Pancreas (tissue), 10 donors: ENCODE measurements at regions not wholly inside any gene's neighbourhood (a gene's known extent, or its start where the extent isn't known, plus 50 kb on each side); places are given as distances from the start of the nearest gene placed in this dataset.
A peak's percentile ranks its signal among the peaks of the same experiment; 100 is the strongest.

Experiments
- ATAC-seq, 4 donors: fragments of 200-7000 bp; cut with Tn5 transposase; one replicate each; pipeline versions ENCODE4 v1.8.0 to v1.9.1; 2020; ENCODE audit warnings: mild to moderate bottlenecking in 4 of 4, moderate library complexity in 4 of 4
- DNase-seq, 6 donors: peaks; one replicate each; pipeline ENCODE4 v3.0.0-alpha.2; 2020
- FAIRE-seq: peaks from 2 replicates; lab custom pipeline; 2012; peaks lifted over from hg19 to GRCh38; lab: Jason Lieb, UNC
- H3K27ac ChIP-seq, 4 donors: fragments of 200-600 bp; sonication (generic); 1 replicate in 3 of 4; 2 replicates in 1 of 4; pipeline versions ENCODE4 v1.5.0 to v1.8.0; 2020
- H3K27me3 ChIP-seq, 4 donors: fragments of 200-600 bp; one replicate each; pipeline ENCODE4 v1.8.0; 2021
- H3K36me3 ChIP-seq, 3 donors: fragments of 200-600 bp; sonication (generic) in 1 of 3; one replicate each; pipeline versions ENCODE4 v1.5.0 to v1.8.0; 2020 to 2021
- H3K4me1 ChIP-seq, 3 donors: fragments of 200-600 bp; one replicate each; pipeline ENCODE4 v1.8.0; 2021
- H3K4me3 ChIP-seq, 4 donors: fragments of 200-600 bp; sonication (generic) in 2 of 4; one replicate each; pipeline versions ENCODE4 v1.5.0 to v1.8.0; 2020 to 2021
- H3K9me3 ChIP-seq, 4 donors: fragments of 200-600 bp; one replicate each; pipeline ENCODE4 v1.8.0; 2021
- WGBS, 2 donors: extraction: QIAGEN DNeasy Blood & Tissue Kit; methylation state at CpG; one replicate each; pipeline ENCODE4 v1.1.7; 2013; 5-methylcytosine and 5-hydroxymethylcytosine counted together
- intact Hi-C, 3 donors: fragments of 100-400 bp; cut with DNase I; formaldehyde crosslinking; loops; one replicate each; pipeline versions ENCODE4 v1.11.1 to v1.14.2; 2022
- TF ChIP-seq, protein P1 (sequence below), 4 donors: fragments of 200-600 bp; sonication (generic) in 3 of 4; IDR thresholded peaks; one replicate each; pipeline versions ENCODE4 v1.5.0 to v1.8.0; 2021; ENCODE audit warnings: antibody characterized with exemption in 4 of 4
- donor health status: healthy with polysubstance abuse.
- donor health status: DM: no; HTN: no; CAD: no; lungs with moderate emphysema.
- donor health status: DM: no; HTN: no; CAD: no.
- donor health status: control.
- donor health status: control.
- donor health status: Bipolar disorder and iron deficiency.
- donor health status: DM: yes; HTN: yes; CAD: no.
- donor health status: DM: no; HTN: no; CAD: no.
- donor health status: DM: no; HTN: no; CAD: no.
- donor health status: DM: yes; HTN: yes; CAD: no.

DNA sequence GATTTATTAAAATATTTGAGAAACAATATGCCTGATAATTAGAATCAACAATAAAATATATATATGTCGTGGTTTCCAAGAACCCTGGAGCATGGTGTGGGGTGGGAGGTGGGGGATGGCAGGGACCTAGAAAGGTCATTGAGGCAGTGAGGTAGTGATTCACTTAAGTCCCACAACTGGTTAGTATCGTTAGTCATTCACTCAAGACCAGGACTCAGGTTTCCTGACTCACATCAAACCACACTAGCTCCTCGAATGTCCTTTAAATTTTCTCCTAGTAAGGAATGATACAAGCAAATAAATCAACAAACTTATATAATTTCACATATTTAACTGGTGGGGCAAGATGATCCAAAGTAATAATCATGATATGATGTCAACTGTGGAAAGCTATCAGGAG, 158.8 kb upstream of the AADAT start:
- Histone ChIP-seq H3K9me3 (no peaks in the 10 kb centered on the region), H3K4me3 (no peak overlapping the region), H3K27me3 (no peaks in the 10 kb centered on the region), H3K27ac (no peak overlapping the region), H3K4me1 (no peaks in the 10 kb centered on the region), H3K36me3 (no peaks in the 10 kb centered on the region)
- intact Hi-C loops: no loop called here
- TF ChIP-seq, protein P1, sequence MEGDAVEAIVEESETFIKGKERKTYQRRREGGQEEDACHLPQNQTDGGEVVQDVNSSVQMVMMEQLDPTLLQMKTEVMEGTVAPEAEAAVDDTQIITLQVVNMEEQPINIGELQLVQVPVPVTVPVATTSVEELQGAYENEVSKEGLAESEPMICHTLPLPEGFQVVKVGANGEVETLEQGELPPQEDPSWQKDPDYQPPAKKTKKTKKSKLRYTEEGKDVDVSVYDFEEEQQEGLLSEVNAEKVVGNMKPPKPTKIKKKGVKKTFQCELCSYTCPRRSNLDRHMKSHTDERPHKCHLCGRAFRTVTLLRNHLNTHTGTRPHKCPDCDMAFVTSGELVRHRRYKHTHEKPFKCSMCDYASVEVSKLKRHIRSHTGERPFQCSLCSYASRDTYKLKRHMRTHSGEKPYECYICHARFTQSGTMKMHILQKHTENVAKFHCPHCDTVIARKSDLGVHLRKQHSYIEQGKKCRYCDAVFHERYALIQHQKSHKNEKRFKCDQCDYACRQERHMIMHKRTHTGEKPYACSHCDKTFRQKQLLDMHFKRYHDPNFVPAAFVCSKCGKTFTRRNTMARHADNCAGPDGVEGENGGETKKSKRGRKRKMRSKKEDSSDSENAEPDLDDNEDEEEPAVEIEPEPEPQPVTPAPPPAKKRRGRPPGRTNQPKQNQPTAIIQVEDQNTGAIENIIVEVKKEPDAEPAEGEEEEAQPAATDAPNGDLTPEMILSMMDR (IDR thresholded peaks at IDR 0.05): no peak
- DNase-seq: no peak
- no peak for ATAC-seq
- WGBS, 2 donors: 75 to 87% methylated on average over 3 of the region's 3 CpGs
- FAIRE-seq: no peak

DNA sequence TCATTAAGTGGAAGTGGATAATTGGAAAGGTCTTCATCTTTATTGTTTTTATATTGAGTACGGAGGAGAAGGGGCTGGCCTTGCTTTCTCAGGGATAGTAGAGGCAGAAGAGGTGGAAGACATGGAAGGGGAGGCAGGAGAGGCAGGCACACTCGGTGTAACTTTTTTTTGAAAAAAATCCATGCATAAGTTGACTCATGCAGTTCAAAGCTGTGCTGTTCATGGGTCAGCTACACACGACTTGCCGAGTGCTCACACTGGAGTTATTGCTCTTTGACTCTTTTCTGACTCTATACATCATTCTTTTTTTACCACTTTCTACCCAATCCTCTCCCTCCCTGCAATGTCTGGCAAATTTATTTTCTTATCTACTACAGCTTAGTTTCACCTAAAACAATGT, 158.3 kb upstream of the AADAT start:
- ATAC-seq (no peak), DNase-seq (no peak), FAIRE-seq (no peak)
- Histone ChIP-seq H3K4me1 (no peaks in the 10 kb centered on the region), H3K27ac (no peak overlapping the region), H3K9me3 (no peaks in the 10 kb centered on the region), H3K27me3 (no peaks in the 10 kb centered on the region), H3K4me3 (no peak overlapping the region), H3K36me3 (no peaks in the 10 kb centered on the region)
- WGBS, 2 donors: 61 to 68% methylated on average over 4 of the region's 4 CpGs
- TF ChIP-seq, protein P1 (IDR thresholded peaks at IDR 0.05): no peak
- intact Hi-C loops: no loop called here

DNA sequence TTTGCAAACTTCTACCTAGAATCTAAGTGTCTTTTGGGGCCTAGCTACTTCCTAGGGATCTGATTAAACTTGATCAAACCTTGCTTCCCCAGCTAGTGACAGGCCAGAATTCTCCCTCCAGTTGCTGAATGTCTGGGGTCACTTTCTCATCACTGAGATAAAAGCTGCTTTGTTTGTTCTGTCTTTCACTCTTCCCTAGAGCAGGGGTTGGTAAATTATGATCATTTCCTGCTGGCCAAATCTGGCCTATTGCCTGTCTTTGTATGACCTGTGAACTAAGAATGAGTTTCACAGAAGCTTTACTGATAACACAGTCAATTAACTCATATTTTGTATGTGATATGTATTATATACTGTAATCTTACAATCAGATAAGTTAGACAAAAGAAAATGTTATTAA, 157.8 kb upstream of the AADAT start:
- H3K4me3 ChIP-seq: no peak overlapping the region
- H3K36me3 ChIP-seq: no peaks in the 10 kb centered on the region
- DNase-seq (no peak), ATAC-seq (peak in 3 of 4 donors; percentile 18 to 42 (median 40)), FAIRE-seq (no peak)
- H3K4me1 ChIP-seq: no peaks in the 10 kb centered on the region
- intact Hi-C loops: no loop called here
- H3K27ac ChIP-seq: no peak overlapping the region
- no peaks in the 10 kb centered on the region for H3K27me3 ChIP-seq
- TF ChIP-seq, protein P1 (IDR thresholded peaks at IDR 0.05): no peak
- H3K9me3 ChIP-seq: no peaks in the 10 kb centered on the region

DNA sequence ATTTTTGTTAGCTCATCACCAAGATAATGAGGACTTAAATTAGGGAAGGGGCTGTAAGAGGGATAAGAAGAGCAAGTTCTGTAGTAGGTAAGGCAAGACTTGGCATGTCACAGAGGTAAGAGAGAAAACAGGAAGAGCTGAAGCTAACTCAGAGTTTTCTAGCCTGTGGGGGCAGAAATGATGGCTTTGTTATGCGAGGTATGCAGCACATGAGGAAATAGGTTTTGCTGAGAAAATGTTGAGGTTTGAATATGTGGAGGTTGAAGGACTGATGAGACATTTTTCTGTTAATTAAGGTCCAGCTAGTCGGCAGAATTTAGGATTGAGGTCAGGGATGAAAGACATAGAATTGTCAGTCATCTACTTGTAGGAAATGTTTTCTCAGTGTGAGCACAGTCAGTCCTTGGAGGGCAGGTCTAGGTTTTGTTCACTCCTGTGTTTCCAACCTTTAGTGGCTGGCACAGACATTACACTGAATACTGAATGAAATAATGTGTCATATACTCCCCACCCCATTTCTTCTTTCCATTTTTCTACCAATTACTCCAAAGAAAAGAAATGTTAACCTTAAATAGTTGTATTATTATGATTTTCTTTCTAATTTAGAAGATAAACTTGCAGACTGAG, 154.0 kb upstream of the AADAT start:
- Histone ChIP-seq H3K27ac (no peak overlapping the region), H3K9me3 (no peaks in the 10 kb centered on the region), H3K27me3 (no peaks in the 10 kb centered on the region), H3K4me1 (no peaks in the 10 kb centered on the region), H3K4me3 (no peak overlapping the region), H3K36me3 (no peaks in the 10 kb centered on the region)
- intact Hi-C loops: no loop called here
- WGBS, 2 donors: 30 to 50% methylated on average over 2 of the region's 2 CpGs
- TF ChIP-seq, protein P1 (IDR thresholded peaks at IDR 0.05): no peak
- ATAC-seq (no peak), FAIRE-seq (no peak), DNase-seq (no peak)

DNA sequence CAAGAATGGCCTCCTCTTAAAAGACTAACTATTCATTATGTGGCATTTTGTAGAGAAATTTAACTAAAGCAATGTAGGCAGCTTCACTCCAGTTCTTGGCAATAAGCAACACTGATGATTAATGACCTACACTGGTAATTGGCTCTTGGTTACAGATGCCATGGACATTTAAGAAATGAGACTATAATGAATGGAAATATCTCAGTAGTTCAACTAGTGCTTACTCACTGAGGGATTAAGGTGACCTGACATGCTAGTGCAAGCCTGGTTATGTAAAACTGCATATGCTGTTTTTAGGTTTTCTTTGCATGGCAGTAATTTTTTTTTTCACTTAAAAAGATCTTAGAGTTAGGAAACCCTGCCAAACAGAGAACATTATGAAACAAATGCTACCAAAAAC, 152.7 kb upstream of the AADAT start:
- H3K4me1 ChIP-seq: no peaks in the 10 kb centered on the region
- TF ChIP-seq, protein P1 (IDR thresholded peaks at IDR 0.05): no peak
- H3K27ac ChIP-seq: no peak overlapping the region
- intact Hi-C loops: no loop called here
- no peaks in the 10 kb centered on the region for H3K9me3 ChIP-seq
- FAIRE-seq (no peak), ATAC-seq (no peak), DNase-seq (no peak)
- no peak overlapping the region for H3K4me3 ChIP-seq
- no peaks in the 10 kb centered on the region for H3K27me3 ChIP-seq
- no peaks in the 10 kb centered on the region for H3K36me3 ChIP-seq
